Keratinocyte (primary cell): ENCODE measurements at regions not wholly inside any gene's neighbourhood (a gene's known extent, or its start where the extent isn't known, plus 50 kb on each side); places are given as distances from the start of the nearest gene placed in this dataset.

Experiments
- DNase-seq: peaks from one replicate; pipeline ENCODE4 v3.0.0-alpha.2; 2011; ENCODE audit warnings: low read depth, missing footprints, low spot score
- FAIRE-seq: peaks from 2 replicates; lab custom pipeline; 2011; peaks lifted over from hg19 to GRCh38; lab: Jason Lieb, UNC
- H2AFZ ChIP-seq: 2 replicates; pipeline ENCODE4 v1.6.0; 2012; ENCODE audit warnings: low read length, control low read depth, inconsistent platforms; ENCODE audit not compliant: control insufficient read depth
- H3K27ac ChIP-seq: 2 replicates; pipeline ENCODE4 v1.5.1; 2011; ENCODE audit warnings: low read length; ENCODE audit not compliant: control insufficient read depth, insufficient read depth
- H3K27me3 ChIP-seq: 3 replicates; pipeline ENCODE4 v1.6.0; 2011; ENCODE audit warnings: low read length; ENCODE audit not compliant: control insufficient read depth, insufficient read depth; ENCODE audit errors: extremely low read depth
- H3K36me3 ChIP-seq, 2 experiments: 2 replicates in 1 of 2; 3 replicates in 1 of 2; pipeline ENCODE4 v1.5.1; 2011; ENCODE audit warnings: low read length in 2 of 2, mild to moderate bottlenecking in 1 of 2; ENCODE audit not compliant: control insufficient read depth in 2 of 2, insufficient read depth in 2 of 2; ENCODE audit errors: extremely low read depth in 1 of 2
- H3K4me1 ChIP-seq: 3 replicates; pipeline ENCODE4 v1.5.1; 2011; ENCODE audit warnings: low read length; ENCODE audit not compliant: control insufficient read depth, insufficient read depth; ENCODE audit errors: extremely low read depth
- H3K4me2 ChIP-seq: 3 replicates; pipeline ENCODE4 v1.6.0; 2011; ENCODE audit warnings: low read depth, low read length; ENCODE audit not compliant: control insufficient read depth, insufficient read depth; ENCODE audit errors: extremely low read depth
- H3K4me3 ChIP-seq, 3 experiments: fragments of 200-600 bp in 1 of 3; sonication (generic) in 1 of 3; 2 replicates in 2 of 3; 3 replicates in 1 of 3; pipeline ENCODE4 v1.5.1; 2011 to 2016; ENCODE audit warnings: low read length in 3 of 3, mild to moderate bottlenecking in 3 of 3, control low read depth in 2 of 3, inconsistent platforms in 1 of 3, low read depth in 1 of 3, mixed read lengths in 1 of 3, mixed run types in 1 of 3, moderate library complexity in 1 of 3; ENCODE audit not compliant: control insufficient read depth in 2 of 3, insufficient read depth in 2 of 3; ENCODE audit errors: extremely low read depth in 1 of 3
- H3K79me2 ChIP-seq: 2 replicates; pipeline ENCODE4 v1.6.0; 2012; ENCODE audit warnings: low read length; ENCODE audit not compliant: control insufficient read depth, insufficient read depth
- H3K9ac ChIP-seq: 3 replicates; pipeline ENCODE4 v1.6.0; 2011; ENCODE audit warnings: low read length; ENCODE audit not compliant: control insufficient read depth, insufficient read depth; ENCODE audit errors: extremely low read depth
- H3K9me1 ChIP-seq: 3 replicates; pipeline ENCODE4 v1.6.0; 2011; ENCODE audit warnings: low read length; ENCODE audit not compliant: control insufficient read depth, insufficient read depth; ENCODE audit errors: extremely low read depth
- H3K9me3 ChIP-seq: 2 replicates; pipeline ENCODE4 v1.5.1; 2012; ENCODE audit warnings: low read depth, low read length; ENCODE audit not compliant: control insufficient read depth
- H4K20me1 ChIP-seq: 3 replicates; pipeline ENCODE4 v1.6.0; 2011; ENCODE audit warnings: low read length; ENCODE audit not compliant: control insufficient read depth, insufficient read depth; ENCODE audit errors: extremely low read depth
- CTCF ChIP-seq, 3 experiments: IDR thresholded peaks in 1 of 3; conservative IDR thresholded peaks in 1 of 3; optimal IDR thresholded peaks in 1 of 3; 2 replicates in 2 of 3; 3 replicates in 1 of 3; pipeline versions ENCODE3 to v1.5.1; 2011; ENCODE audit warnings: low read length in 3 of 3, mild to moderate bottlenecking in 3 of 3, moderate library complexity in 2 of 3, control low read depth in 1 of 3, inconsistent platforms in 1 of 3; ENCODE audit not compliant: insufficient read depth in 2 of 3; ENCODE audit errors: extremely low read depth in 1 of 3
- EZH2 ChIP-seq: IDR thresholded peaks from one replicate; pipeline ENCODE4 v1.6.1; 2012; ENCODE audit warnings: inconsistent platforms, mild to moderate bottlenecking, low read length, moderate library complexity
- dilution Hi-C: fragments of 300-500 bp; cut with MboI; formaldehyde crosslinking; loops from one replicate; pipeline ENCODE4 v1.7.0; 2020; ENCODE audit warnings: low sequenced_read_pairs; ENCODE audit not compliant: extremely low pct_ligation_motif_present

GRCh38 chr13:107192289-107192688, 624.4 kb upstream of the ARGLU1 start:
- Histone ChIP-seq H3K4me2 (no peak overlapping the region), H3K4me1 (no peaks in the 10 kb centered on the region), H3K36me3 (no peaks in the 10 kb centered on the region), H3K9me1 (no peaks in the 10 kb centered on the region), H3K27ac (no peak overlapping the region), H2AFZ (no peak overlapping the region), H3K4me3 (no peak overlapping the region), H3K9ac (no peak overlapping the region), H3K79me2 (no peaks in the 10 kb centered on the region), H4K20me1 (no peaks in the 10 kb centered on the region), H3K9me3 (peaks cover 2% of the 10 kb centered on the region), H3K27me3 (no peaks in the 10 kb centered on the region)
- TF ChIP-seq EZH2 (no peak), CTCF (optimal IDR thresholded peaks at IDR 0.05 in 1 of 3, IDR thresholded peaks at IDR 0.05 in 1 of 3, conservative IDR thresholded peaks at IDR 0.05 in 1 of 3; ENCODE audit: extremely low read depth in 1 of 3, insufficient read depth in 2 of 3, low read length in 3 of 3) (no peak)
- dilution Hi-C loops: no loop called here
- FAIRE-seq (no peak), DNase-seq (no peak)

- no peak overlapping the region for H3K27ac ChIP-seq
- no peaks in the 10 kb centered on the region for H3K79me2 ChIP-seq
- no peaks in the 10 kb centered on the region for H3K4me1 ChIP-seq
- FAIRE-seq (no peak), DNase-seq (no peak)
- H3K9me3 ChIP-seq: no peaks in the 10 kb centered on the region
- H4K20me1 ChIP-seq: no peaks in the 10 kb centered on the region
- no peak overlapping the region for H3K4me3 ChIP-seq
- no peak overlapping the region for H2AFZ ChIP-seq
- no peak overlapping the region for H3K9ac ChIP-seq
- H3K27me3 ChIP-seq: no peaks in the 10 kb centered on the region
- TF ChIP-seq CTCF (optimal IDR thresholded peaks at IDR 0.05 in 1 of 3, IDR thresholded peaks at IDR 0.05 in 1 of 3, conservative IDR thresholded peaks at IDR 0.05 in 1 of 3; ENCODE audit: extremely low read depth in 1 of 3, insufficient read depth in 2 of 3, low read length in 3 of 3) (no peak), EZH2 (no peak)
- H3K9me1 ChIP-seq: no peaks in the 10 kb centered on the region
- dilution Hi-C loops: no loop called here
- no peaks in the 10 kb centered on the region for H3K36me3 ChIP-seq
- H3K4me2 ChIP-seq: no peak overlapping the region
Observed at GRCh38 chr13:107190065-107190464, 622.1 kb upstream of the ARGLU1 start.
